HG02678 (cell line): ENCODE measurements at regions not wholly inside any gene's neighbourhood (a gene's known extent, or its start where the extent isn't known, plus 50 kb on each side); places are given as distances from the start of the nearest gene placed in this dataset.
"Not testable (repeated sequence)": the region's sequence is repeated elsewhere in the genome, so short reads cannot be mapped to it uniquely, and the experiment has no call there.

Experiments
- ATAC-seq: cut with Tn5 transposase; IDR thresholded peaks from one replicate; pipeline ENCODE4 v1.9.1; 2021; ENCODE audit warnings: mild to moderate bottlenecking, moderate library complexity; ENCODE audit not compliant: unreplicated experiment

DNA sequence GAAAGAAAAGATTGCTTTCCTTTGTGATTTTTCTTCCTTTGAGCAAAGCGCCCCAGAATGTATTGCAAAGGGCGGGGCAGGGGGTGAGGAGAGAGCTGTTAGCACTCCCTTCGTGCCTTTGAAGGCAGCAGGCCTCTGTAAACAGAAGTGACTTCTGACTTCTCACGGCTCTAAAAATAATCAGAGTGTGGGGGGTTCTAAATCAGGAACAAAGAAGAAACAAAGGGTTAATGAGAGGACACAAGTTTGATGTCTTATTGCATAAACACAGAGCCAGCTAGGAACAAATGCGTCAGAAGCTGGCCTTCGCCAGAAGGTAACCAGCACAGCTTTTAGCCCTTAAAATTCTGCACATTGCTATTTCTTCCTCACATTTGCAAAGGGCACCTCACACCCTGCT, 626.2 kb downstream of the MID1IP1 start:
- no peak for ATAC-seq

DNA sequence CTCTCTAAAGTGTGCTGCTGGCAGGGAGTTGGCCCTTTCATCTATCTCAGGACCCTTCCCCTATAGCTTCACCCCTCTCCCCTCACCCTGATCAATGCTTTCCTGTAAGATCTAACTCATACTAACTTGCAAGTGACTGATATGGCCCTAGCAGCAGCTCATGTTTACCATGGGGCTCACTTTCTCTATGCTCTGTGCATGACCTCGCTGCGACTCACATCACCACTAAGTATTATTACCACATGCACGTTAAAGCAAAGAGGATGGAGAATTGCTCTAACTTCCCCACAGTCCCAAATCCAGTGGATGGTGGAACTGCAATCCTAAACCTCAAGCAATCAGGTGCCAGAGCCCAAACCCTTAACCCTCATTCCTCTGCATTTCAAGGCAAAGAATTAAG, 626.6 kb downstream of the MID1IP1 start:
- ATAC-seq, result no peak

DNA sequence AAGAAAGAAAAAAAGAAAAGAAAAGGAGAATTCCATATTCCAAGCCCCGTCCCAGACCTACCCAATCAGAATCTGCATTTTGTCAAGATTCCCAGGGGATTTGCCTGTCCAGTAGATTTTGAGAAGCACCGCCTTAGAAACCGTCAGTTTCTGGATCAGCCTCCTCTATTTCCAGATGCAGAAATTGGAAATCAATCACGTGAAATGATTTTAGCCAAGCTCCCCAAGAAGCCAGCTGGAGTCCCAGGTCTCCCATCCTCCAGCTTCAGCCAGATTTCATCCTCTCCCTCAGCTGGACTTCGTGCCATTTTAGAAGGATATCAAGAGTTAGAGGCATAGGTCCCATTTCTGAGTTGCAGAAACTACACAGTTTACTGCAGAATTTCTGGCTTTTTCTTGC, 629.3 kb downstream of the MID1IP1 start:
- no peak for ATAC-seq

DNA sequence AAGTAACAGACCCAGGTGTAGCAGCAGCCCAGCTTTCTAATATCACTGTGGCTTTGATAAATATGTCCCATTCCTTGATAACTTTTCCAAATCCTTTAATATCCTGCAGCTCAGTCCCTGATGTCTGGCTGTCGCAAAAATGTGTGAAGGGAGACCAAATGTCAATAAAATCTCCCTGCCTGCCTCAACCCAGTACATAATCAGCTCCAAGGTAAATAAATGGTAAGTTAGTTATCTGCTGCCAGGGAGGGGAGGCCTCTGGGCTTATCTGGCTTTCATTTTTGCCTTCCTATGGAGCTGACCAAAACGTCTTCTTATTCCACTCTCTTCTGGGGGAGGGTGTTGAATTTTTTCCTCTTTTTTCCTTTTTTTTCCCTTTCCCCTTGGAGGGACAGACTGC, 630.6 kb downstream of the MID1IP1 start:
- ATAC-seq, result no peak

DNA sequence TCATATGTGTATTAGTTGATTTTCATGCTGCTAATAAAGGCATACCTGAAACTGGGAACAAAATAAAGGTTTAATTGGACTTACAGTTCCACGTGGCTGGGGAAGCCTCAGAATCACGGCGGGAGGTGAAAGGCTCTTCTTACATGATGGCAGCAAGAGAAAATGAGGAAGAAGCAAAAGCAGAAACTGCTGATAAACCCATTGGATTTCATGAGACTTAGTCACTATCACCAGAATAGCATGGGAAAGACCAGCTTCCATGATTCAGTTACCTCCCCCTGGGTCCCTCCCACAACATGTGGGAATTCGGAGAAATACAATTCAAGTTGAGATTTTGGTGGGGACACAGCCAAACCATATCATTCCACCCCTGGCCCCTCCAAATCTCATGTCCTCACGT, 633.4 kb downstream of the MID1IP1 start:
- ATAC-seq, result not testable (repeated sequence)

DNA sequence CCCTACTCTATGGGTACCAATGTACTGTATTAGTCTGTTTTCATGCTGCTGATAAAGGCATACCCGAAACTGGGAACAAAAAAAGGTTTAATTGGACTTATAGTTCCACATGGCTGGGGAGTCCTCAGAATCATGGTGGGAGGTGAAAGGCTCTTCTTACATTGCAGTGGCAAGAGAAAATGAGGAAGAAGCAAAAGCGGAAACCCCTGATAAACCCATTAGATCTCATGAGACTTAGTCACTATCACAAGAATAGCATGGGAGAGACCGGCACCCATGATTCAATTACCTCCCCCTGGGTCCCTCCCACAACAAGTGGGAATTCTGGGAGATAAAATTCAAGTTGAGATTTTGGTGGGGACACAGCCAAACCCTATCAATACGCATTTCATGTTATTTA, 635.3 kb downstream of the MID1IP1 start:
- not testable (repeated sequence) for ATAC-seq

DNA sequence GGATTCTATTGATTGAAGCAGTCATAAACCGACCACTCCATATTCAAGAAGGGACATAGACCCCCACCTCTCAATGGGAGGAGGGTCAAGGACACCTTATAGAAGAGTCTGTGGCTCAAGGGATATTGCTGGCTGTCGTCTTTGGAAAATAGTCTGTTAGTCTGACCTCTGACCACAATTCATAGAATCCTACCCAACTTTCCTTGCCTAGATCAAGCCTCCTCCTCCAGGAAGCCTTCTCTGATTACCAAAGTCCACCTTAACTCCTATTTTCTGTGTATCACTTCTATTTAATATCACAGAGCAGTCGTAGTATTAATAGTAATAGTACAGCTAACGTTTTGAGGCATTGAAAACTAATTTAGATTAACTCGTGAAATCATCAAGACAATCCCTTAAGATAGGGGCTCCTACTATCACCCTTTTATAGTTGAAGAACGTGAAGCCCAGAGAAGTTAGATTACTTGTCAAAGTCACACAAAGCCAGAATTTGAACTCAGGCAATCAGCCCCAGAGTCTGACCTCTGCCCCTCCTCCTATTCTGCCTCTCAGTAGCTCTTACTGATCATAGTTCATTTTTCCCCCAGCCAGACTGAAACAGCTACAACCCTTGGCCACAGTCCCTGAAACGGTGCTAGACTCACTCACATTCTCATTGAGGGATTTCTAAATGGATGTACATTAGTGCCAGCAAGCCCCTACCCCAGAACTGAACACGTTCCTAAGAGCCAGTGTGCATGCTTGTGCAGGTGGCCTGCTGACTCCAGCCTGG, 636.6 kb downstream of the MID1IP1 start:
- ATAC-seq, result no peak

DNA sequence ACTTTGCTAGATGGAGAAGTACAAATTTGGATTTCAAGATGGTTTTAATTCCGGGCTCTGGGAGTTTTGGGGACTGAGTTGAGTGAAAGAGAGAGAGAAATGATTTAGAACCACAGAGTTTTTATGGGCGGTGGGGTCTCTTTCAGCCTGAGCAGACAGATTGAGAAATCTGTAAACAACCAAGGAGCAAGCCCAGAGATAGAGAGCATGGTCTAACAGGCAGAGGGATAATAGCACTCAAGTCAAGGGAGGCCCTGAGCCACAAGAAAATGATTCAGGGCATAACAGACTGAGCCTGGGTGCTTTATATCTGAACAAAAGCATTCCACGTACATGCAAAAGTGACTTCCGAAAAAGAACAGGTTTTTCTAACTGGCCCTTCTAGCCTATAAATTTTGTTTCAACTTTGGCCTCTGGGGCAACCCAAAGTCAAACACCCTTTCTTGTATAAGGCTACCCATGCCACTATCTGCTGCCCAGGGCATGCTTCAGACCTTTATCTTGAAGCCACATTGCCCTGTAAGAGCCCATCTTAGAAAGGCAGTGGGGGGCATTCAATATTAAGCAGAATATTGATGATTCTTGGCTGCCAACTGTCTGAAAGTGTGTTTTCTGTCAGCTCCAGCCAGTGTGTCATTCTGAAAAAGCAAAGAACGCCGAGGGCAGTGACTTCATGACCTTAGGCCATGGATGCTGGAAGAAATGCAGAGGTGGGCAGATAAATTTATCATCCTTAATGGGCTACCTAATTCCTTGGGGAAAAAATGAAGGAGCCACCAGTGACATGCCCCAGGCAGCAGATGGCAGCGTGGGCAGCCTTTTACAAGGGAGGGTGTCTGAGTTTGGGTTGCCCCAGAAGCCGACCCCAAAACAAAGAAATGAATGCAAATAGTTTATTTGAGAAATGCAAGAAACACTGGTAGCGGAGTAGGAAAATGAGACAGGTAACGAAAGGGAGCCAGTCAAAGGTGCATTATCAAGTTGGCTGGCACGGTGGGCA, 637.6 kb downstream of the MID1IP1 start:
- ATAC-seq, result no peak

DNA sequence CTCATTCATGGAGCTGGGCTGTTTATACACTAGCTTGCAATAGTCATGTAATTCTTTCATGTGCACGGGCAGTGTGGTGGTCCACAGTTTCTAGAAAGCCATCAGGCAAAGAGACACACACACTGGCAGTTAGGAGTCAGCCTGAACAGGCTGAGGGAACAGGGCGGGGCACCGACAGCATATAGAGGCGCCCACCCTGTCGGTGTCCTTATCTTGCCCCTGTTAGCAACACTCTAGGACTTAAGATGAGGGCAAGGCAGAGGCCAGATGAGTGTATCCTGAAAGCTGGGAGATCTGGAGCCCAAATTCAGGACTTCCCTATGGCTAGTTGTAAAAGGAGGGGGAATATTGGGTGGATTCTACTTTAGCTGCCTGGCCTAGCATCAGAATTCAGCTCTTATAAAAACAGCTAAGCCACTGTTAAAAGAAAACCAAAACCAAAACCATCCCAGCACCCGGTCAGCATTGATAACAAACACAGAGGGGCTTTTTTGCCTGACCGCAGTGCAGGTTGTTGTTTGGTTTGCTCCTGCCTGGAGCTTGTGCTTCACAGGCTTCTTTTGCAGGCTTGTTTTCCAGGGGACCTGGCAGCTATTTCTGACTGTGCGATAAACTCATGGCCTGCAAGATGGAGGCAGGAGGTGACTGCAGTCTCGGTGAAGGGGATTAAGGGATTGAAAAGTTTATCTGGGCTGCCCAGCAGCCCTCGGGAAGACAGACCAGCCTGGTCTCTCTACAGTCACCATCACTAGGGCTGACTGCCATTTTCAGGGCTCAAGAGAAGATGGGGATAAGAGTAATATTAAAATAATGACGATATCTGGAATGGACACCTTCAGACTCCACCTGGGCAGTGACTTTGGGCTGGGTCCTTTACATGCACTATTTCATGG, 638.9 kb downstream of the MID1IP1 start:
- peak; percentile 81 for ATAC-seq

DNA sequence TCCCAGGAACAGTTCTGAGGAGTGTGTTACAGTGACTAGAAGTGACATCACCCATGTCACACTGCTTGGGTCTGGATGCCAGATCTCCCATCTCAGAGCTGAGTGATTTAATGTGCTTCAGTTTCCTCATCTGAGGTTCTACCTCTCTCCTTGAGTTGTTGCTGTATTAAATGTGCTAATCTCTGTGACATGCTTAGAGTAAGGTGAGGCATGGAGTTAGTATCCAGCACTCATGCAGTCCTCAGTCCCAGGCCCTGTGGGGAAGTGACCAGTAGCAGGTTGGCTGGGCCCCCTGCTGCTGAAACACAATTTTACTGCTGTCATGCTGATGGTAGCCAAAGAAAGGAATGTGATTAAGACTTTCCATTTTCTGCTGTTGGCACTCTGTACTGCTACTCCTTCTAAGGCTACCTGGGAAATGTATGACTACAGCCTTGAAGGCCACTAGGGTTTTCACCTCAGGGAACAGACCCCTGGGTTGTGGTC, 639.6 kb downstream of the MID1IP1 start:
- no peak for ATAC-seq

DNA sequence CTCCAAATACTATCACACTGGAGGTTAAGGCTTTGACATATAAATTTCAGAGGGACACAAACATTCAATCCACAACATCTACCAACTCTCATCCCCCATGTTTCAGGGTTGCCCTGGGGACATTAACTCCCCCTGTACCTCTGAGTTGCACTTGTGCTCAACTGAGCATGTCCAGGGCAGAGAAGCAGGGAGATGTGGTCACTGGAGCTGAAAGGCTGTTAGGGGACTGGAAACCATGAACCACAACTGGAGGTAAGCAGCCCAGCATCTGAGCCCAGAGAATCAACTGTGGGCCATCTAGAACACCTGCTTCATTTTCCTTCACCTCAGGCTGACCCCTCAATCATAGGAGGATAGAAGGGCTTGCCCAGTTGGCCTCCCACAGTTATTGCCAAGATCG, 641.1 kb downstream of the MID1IP1 start:
- ATAC-seq, result peak; percentile 49

DNA sequence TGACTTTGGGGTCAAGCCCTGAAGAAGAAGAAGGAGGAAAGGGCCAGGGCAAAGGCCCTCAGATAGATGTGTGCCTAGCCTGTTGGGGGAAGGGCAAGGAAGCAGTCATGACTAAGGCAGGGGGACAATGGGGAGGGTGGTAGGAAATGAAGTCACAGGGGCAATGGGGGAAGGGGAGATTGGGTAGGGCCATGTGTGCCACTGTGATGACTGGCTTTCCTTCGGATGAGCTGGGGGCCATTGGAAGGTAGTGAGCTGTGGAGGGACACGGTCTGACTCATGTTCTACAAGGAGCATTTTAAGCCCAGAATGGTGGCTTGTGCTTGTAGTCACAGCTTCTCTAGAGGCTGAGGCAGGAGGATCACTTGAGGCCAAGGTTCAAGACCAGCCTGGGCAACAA, 642.0 kb downstream of the MID1IP1 start:
- ATAC-seq, result no peak

DNA sequence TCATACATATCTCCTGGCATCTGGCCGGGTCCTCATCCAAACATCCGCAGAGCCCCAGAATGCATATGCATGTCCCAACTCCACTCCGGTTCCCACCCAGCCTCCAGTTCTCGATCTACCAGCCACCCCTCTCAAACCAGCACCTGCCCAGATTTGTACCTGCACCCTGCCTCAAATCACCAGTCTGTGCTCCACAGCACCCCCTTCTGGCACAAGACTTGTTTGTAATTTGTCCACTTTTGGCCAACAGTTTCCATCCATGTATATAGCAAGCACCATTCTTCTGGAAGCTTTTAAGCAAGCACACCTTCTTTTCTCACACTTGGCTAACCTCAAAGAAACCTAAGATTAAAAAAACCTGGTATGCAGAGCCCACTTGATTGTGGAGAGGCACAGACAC, 644.1 kb downstream of the MID1IP1 start:
- no peak for ATAC-seq

DNA sequence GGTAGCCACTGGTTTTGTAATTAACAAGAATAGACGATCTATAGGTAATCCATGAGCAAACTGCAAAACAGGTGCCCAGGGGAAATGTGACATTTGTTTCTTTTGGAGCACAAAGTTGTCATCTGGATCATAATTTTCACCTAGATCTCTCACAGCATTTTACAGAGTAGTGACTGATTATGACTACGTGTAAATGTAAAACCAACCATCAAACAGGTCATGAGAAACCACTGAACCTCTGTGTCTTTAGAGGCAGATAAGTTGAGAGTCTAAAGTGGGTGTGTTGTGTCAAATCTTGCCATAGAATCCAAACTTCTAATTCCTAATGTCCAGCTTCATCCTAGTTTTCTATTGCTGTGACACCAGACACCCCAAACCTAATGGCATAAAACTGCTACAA, 648.1 kb downstream of the MID1IP1 start:
- ATAC-seq, result no peak

DNA sequence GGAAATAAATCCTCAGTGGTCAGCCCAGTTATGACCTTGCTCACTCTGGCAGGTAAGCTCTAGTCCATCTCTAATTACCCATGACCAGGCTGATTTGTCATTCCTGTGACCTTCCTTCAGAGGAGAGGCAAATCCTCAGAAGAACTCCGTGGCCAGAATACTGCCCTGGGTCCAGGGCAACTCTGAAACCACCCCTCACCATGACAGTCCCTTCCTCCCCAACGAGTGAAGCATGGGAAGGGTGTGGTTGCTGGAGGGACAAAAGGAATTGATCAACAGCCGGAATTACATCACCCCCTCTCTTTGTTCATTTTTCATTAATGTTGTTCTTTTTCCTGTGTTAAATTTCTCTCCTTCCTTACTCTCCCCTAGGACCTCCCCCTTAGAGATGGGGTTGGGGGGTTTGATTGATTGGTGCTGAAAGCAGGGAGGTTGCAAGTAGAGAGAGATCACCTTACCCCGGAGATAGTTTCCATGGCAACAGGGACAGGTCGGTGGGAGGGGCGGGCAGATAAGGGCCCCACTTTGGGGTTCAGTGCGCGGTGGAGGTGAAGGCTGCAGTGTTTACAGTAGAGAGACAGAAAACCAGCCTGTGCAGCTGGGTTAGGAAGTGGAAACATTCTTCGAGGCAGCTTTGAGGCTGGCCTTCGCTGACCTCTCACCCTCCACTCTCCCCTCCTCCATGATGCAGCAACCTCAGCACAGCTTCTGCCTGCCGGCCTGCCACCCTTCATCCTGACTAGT, 647.4 kb downstream of the BCOR start:
- ATAC-seq, result no peak

DNA sequence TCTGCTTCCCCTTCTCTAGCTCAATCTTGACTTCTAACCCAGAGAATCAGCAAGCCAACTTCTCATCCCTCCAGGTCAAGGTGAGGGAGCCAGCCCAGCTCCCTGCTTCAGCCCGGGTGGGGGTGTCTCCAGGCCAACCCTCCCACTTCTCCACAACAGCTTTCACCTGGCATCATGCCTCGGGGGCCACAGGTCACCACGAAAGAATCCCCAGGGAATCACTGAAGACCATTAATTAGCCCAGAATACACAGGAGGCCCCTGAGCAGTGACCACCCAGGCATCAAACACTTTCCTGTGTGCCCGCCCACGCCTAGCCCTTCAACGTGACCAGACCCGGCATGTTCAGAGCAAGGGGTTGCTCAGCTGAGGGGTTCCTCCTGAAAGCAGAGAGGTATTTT, 646.7 kb downstream of the BCOR start:
- ATAC-seq, result no peak

DNA sequence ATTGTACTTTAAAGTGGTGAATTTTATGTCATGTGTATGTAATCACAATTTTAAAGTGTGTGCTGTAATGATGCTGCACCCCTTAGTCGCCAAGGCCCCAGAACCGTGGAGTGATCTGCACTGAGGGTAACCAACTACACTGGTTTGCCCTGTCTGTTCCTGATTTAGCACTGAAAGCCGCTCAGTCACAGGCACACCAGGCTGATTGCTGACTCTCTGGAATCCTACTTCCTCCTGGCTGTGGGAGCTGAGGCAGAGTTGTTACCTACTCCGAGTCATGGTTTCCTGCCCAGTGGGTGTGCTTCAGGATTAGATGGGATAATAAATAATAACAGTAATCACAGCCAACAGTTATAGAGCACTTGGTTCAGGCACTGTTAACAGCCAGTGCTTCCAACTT, 645.4 kb downstream of the BCOR start:
- no peak for ATAC-seq

DNA sequence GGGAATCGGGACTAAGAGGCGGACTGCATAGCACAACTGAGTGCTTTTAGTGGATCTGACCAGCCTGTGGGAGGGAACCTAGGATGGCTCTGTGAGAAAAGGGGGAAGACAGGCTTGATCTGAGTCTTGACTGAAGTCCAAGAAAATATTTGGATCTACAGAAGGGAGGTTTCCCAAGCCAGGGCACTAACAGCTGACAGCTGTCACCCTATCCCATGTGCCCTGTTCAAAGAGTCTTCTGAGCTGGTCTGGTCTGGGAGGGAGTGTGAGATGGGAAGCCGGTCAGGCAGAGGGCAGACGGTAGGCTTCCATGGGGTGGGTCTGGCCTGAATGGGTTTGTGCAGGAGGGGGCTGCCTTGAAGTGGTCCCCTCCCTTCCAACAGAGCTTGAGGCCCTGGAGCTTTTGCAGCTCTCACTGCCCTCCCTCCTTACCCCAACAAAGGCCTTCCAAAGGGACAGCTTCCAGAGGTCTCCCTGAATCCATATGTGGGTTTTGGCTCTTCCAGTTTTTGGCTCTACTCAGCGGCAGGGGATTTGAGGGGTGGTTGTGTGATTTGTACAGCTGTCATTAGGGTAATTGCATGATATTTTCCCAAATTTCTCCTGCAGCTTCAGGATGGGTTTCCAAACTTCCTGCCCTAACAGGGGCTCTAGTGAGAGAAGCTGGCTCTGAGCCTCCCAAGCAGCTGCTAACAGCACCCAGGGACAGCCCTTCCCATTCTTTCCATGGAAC, 643.7 kb downstream of the BCOR start:
- ATAC-seq, result no peak

DNA sequence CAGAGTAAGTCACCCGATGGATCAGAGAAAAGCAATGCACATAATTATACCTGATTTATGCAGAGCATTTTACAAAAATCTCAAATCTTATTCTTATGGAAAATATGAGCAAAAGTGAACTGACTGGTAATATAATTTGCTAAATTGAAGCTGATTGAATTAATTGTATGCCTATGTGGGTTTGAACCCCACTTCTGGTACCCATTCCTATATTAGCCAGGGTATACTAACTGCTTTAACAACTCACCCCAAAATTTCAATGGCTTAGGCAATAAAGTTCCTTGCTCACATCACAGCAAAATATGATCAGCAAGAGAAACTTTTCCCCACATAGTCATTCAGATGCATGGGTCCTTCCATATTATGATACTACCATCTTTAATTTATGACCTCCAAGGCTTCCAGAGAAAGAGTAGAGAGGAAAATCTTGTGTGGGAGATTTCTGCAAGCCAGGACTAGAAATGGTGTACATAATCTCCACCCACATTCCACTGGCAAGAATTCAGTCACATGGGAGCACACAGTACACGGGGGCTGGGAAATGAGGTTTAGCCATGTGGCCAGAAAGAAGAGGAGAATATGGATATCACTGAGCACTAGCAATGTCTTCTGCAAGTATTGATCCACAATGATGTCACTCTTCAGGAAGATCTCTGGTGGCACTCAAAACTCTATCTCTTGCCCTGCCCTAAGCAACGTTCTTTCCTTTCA, 640.7 kb downstream of the BCOR start:
- no peak for ATAC-seq
